ENCODE measurements at regions not wholly inside any gene's neighbourhood (a gene's known extent, or its start where the extent isn't known, plus 50 kb on each side); places are given as distances from the start of the nearest gene placed in this dataset.

- TF ChIP-seq POLR2AphosphoS5 (IDR thresholded peaks at IDR 0.05; ENCODE audit: low read depth, low read length) (no peak), POLR2A (IDR thresholded peaks at IDR 0.05; ENCODE audit: low read depth, low read length) (no peak), TAF1 (IDR thresholded peaks at IDR 0.05; ENCODE audit: borderline replicate concordance, low read depth, low read length) (no peak)
Observed at GRCh38 chr9:75210215-75210614, 121.9 kb downstream of the OSTF1 start.

Data from GM12892 (cell line).